Myocyte (in vitro differentiated cells): ENCODE measurements at regions not wholly inside any gene's neighbourhood (a gene's known extent, or its start where the extent isn't known, plus 50 kb on each side); places are given as distances from the start of the nearest gene placed in this dataset.
A peak's percentile ranks its signal among the peaks of the same experiment; 100 is the strongest.

ENCODE experiments used
- DNase-seq: peaks from one replicate; pipeline ENCODE4 v3.0.0-alpha.2; 2012; ENCODE audit warnings: low read depth

- no peak for DNase-seq
These were observed 90.9 kb downstream of the HS1BP3 start for GRCh38 chr2:20560011-20560410.

- no peak for DNase-seq
These were observed 89.8 kb downstream of the HS1BP3 start for GRCh38 chr2:20560891-20561636.

GRCh38 chr2:20561637-20562454 lies 89.1 kb downstream of the HS1BP3 start:
- peak; percentile 68 for DNase-seq

GRCh38 chr2:20562540-20563225 lies 88.2 kb downstream of the HS1BP3 start:
- peak; percentile 48 for DNase-seq

GRCh38 chr2:20563251-20563650 lies 87.6 kb downstream of the HS1BP3 start:
- no peak for DNase-seq

- DNase-seq: no peak
These were observed 87.1 kb downstream of the HS1BP3 start for GRCh38 chr2:20563833-20564232.

GRCh38 chr2:20565101-20565622 lies 85.7 kb downstream of the HS1BP3 start:
- DNase-seq: no peak

- DNase-seq: peak; percentile 65
These were observed 85.2 kb downstream of the HS1BP3 start for GRCh38 chr2:20565623-20566236.

GRCh38 chr2:20566331-20566730 lies 84.6 kb downstream of the HS1BP3 start:
- no peak for DNase-seq

GRCh38 chr2:20567159-20567925 lies 83.6 kb downstream of the HS1BP3 start:
- no peak for DNase-seq
